ENCODE measurements at regions not wholly inside any gene's neighbourhood (a gene's known extent, or its start where the extent isn't known, plus 50 kb on each side); places are given as distances from the start of the nearest gene placed in this dataset.

GRCh38 chr4:133268205-133268604 lies 119.1 kb downstream of the PCDH10 start:
- TF ChIP-seq, protein P1, sequence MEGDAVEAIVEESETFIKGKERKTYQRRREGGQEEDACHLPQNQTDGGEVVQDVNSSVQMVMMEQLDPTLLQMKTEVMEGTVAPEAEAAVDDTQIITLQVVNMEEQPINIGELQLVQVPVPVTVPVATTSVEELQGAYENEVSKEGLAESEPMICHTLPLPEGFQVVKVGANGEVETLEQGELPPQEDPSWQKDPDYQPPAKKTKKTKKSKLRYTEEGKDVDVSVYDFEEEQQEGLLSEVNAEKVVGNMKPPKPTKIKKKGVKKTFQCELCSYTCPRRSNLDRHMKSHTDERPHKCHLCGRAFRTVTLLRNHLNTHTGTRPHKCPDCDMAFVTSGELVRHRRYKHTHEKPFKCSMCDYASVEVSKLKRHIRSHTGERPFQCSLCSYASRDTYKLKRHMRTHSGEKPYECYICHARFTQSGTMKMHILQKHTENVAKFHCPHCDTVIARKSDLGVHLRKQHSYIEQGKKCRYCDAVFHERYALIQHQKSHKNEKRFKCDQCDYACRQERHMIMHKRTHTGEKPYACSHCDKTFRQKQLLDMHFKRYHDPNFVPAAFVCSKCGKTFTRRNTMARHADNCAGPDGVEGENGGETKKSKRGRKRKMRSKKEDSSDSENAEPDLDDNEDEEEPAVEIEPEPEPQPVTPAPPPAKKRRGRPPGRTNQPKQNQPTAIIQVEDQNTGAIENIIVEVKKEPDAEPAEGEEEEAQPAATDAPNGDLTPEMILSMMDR (IDR thresholded peaks at IDR 0.05): no peak
- TF ChIP-seq POLR2A (IDR thresholded peaks at IDR 0.05): no peak

All from tibial nerve (tissue), 3 donors.